Endodermal cell (in vitro differentiated cells): ENCODE measurements at regions not wholly inside any gene's neighbourhood (a gene's known extent, or its start where the extent isn't known, plus 50 kb on each side); places are given as distances from the start of the nearest gene placed in this dataset.

Source experiments
- DNase-seq: peaks from one replicate; pipeline ENCODE4 v3.0.0-alpha.2; 2017
- H3K27ac ChIP-seq: 2 replicates; pipeline ENCODE4 v1.5.1; 2013; ENCODE audit warnings: mild to moderate bottlenecking, low read depth, low read length, moderate library complexity
- H3K27me3 ChIP-seq: 2 replicates; pipeline ENCODE4 v1.6.1; 2013; ENCODE audit warnings: mild to moderate bottlenecking, low read length, moderate library complexity; ENCODE audit not compliant: insufficient read depth, control insufficient read depth, poor library complexity, severe bottlenecking
- H3K36me3 ChIP-seq: 2 replicates; pipeline ENCODE4 v1.7.0; 2013; ENCODE audit warnings: mild to moderate bottlenecking, low read length, moderate library complexity; ENCODE audit not compliant: control insufficient read depth, insufficient read depth
- H3K4me1 ChIP-seq: one replicate; pipeline ENCODE4 v1.7.0; 2013; ENCODE audit warnings: low read length; ENCODE audit not compliant: control insufficient read depth, insufficient read depth
- H3K4me3 ChIP-seq: 2 replicates; pipeline ENCODE4 v1.5.1; 2013; ENCODE audit warnings: mild to moderate bottlenecking, low read length, moderate library complexity
- H3K9ac ChIP-seq: 2 replicates; pipeline ENCODE4 v1.6.1; 2013; ENCODE audit warnings: mild to moderate bottlenecking, low read length, moderate library complexity; ENCODE audit not compliant: poor library complexity, severe bottlenecking; ENCODE audit errors: extremely low read depth
- H3K9me3 ChIP-seq: 2 replicates; pipeline ENCODE4 v1.6.1; 2013; ENCODE audit warnings: mild to moderate bottlenecking, low read length, moderate library complexity; ENCODE audit not compliant: control insufficient read depth
- H3K27ac Mint-ChIP-seq: 2 replicates; pipeline ENCODE4 v1.8.0; 2020; ENCODE audit warnings: mixed read lengths
- H3K27me3 Mint-ChIP-seq: 2 replicates; pipeline ENCODE4 v1.8.0; 2021; ENCODE audit warnings: mild to moderate bottlenecking, mixed read lengths; ENCODE audit not compliant: insufficient read depth
- H3K36me3 Mint-ChIP-seq: 2 replicates; pipeline ENCODE4 v1.8.0; 2020; ENCODE audit warnings: low read depth, mixed read lengths
- H3K4me1 Mint-ChIP-seq: 2 replicates; pipeline ENCODE4 v1.8.0; 2020; ENCODE audit warnings: mixed read lengths
- H3K4me3 Mint-ChIP-seq: 2 replicates; pipeline ENCODE4 v1.8.0; 2020; ENCODE audit warnings: mild to moderate bottlenecking, moderate library complexity, mixed read lengths
- H3K9me3 Mint-ChIP-seq: 2 replicates; pipeline ENCODE4 v1.8.0; 2020; ENCODE audit warnings: mild to moderate bottlenecking, mixed read lengths
- CTCF ChIP-seq: fragments of 200-600 bp; sonication (generic); conservative IDR thresholded peaks from 2 replicates; pipeline ENCODE4 v1.5.0; 2021; ENCODE audit warnings: antibody characterized with exemption, mild to moderate bottlenecking
- WGBS, 2 experiments: methylation state at CpG; one replicate each; pipeline versions ENCODE4 v1.1.5 to v1.1.7; 2013; ENCODE audit warnings: missing lambda C conversion rate in 2 of 2, mixed read lengths in 1 of 2; ENCODE audit not compliant: insufficient coverage in 1 of 2, insufficient read length in 1 of 2; 5-methylcytosine and 5-hydroxymethylcytosine counted together

GRCh38 chr3:166285001-166285400 lies 447.8 kb upstream of the BCHE start:
- H3K36me3 Mint-ChIP-seq: no peaks in the 10 kb centered on the region
- H3K4me1 Mint-ChIP-seq: no peaks in the 10 kb centered on the region
- no peak overlapping the region for H3K4me3 ChIP-seq
- H3K36me3 ChIP-seq: no peaks in the 10 kb centered on the region
- H3K9me3 ChIP-seq: no peaks in the 10 kb centered on the region
- H3K9ac ChIP-seq: no peak overlapping the region
- no peaks in the 10 kb centered on the region for H3K4me1 ChIP-seq
- H3K9me3 Mint-ChIP-seq: no peaks in the 10 kb centered on the region
- no peak for TF ChIP-seq CTCF
- no peak overlapping the region for H3K4me3 Mint-ChIP-seq
- no peak overlapping the region for H3K27ac Mint-ChIP-seq
- H3K27ac ChIP-seq: no peak overlapping the region
- H3K27me3 ChIP-seq: no peaks in the 10 kb centered on the region
- H3K27me3 Mint-ChIP-seq: no peaks in the 10 kb centered on the region
- WGBS, 2 experiments: 92 to 100% methylated on average over 2 of the region's 2 CpGs
- DNase-seq: no peak

- Mint-ChIP-seq H3K36me3 (no peaks in the 10 kb centered on the region), H3K27me3 (no peaks in the 10 kb centered on the region), H3K27ac (no peak overlapping the region), H3K4me3 (no peak overlapping the region), H3K9me3 (no peaks in the 10 kb centered on the region), H3K4me1 (no peaks in the 10 kb centered on the region)
- H3K4me1 ChIP-seq: no peaks in the 10 kb centered on the region
- WGBS, 2 experiments: 68 to 93% methylated on average over 2 to 5 of the region's 5 CpGs
- DNase-seq: no peak
- no peaks in the 10 kb centered on the region for H3K36me3 ChIP-seq
- H3K27ac ChIP-seq: no peak overlapping the region
- H3K4me3 ChIP-seq: no peak overlapping the region
- no peaks in the 10 kb centered on the region for H3K9me3 ChIP-seq
- no peak overlapping the region for H3K9ac ChIP-seq
- no peaks in the 10 kb centered on the region for H3K27me3 ChIP-seq
- TF ChIP-seq CTCF: no peak
Observed at GRCh38 chr3:166283840-166284239, 446.6 kb upstream of the BCHE start.

GRCh38 chr3:166282931-166283330 lies 445.7 kb upstream of the BCHE start:
- no peak for DNase-seq
- H3K4me3 ChIP-seq: no peak overlapping the region
- Mint-ChIP-seq H3K4me1 (no peaks in the 10 kb centered on the region), H3K27ac (no peak overlapping the region), H3K9me3 (no peaks in the 10 kb centered on the region), H3K27me3 (no peaks in the 10 kb centered on the region), H3K36me3 (no peaks in the 10 kb centered on the region), H3K4me3 (no peak overlapping the region)
- no peaks in the 10 kb centered on the region for H3K27me3 ChIP-seq
- H3K27ac ChIP-seq: no peak overlapping the region
- H3K4me1 ChIP-seq: no peaks in the 10 kb centered on the region
- no peaks in the 10 kb centered on the region for H3K9me3 ChIP-seq
- H3K36me3 ChIP-seq: no peaks in the 10 kb centered on the region
- H3K9ac ChIP-seq: no peak overlapping the region
- TF ChIP-seq CTCF: no peak
- 47 to 50% methylated on average over 2 of the region's 2 CpGs for WGBS, 2 experiments
